22Rv1 (cell line): ENCODE measurements at regions not wholly inside any gene's neighbourhood (a gene's known extent, or its start where the extent isn't known, plus 50 kb on each side); places are given as distances from the start of the nearest gene placed in this dataset.

Experiments
- ZFX ChIP-seq: fragments of 450-650 bp; IDR thresholded peaks from 2 replicates; pipeline ENCODE4 v1.6.1; 2017; ENCODE audit warnings: antibody characterized with exemption, borderline replicate concordance
- TF ChIP-seq, protein P1 (sequence below): fragments of 450-650 bp; IDR thresholded peaks from 2 replicates; pipeline ENCODE4 v1.5.1; 2017; ENCODE audit warnings: mild to moderate bottlenecking

DNA sequence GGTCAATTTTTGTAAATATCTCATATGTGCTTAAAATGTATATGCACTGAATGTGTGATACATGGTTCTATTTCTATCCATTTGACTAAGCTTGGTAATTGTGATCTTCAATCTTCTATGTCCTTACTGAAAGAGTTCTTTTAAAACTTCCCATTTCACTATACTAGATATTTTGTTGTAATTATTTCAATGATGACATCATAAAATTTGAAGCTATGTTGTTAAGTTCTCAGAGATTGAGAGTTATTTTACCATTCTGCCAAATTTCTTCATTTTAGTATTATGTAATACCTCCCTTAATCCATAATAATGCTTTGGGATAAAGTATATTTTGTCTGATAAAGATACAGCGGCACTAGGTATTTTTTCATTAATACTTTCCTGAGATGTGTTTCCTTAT is 1307.3 kb downstream of the RPA4 start:
- TF ChIP-seq, protein P1, sequence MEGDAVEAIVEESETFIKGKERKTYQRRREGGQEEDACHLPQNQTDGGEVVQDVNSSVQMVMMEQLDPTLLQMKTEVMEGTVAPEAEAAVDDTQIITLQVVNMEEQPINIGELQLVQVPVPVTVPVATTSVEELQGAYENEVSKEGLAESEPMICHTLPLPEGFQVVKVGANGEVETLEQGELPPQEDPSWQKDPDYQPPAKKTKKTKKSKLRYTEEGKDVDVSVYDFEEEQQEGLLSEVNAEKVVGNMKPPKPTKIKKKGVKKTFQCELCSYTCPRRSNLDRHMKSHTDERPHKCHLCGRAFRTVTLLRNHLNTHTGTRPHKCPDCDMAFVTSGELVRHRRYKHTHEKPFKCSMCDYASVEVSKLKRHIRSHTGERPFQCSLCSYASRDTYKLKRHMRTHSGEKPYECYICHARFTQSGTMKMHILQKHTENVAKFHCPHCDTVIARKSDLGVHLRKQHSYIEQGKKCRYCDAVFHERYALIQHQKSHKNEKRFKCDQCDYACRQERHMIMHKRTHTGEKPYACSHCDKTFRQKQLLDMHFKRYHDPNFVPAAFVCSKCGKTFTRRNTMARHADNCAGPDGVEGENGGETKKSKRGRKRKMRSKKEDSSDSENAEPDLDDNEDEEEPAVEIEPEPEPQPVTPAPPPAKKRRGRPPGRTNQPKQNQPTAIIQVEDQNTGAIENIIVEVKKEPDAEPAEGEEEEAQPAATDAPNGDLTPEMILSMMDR = no peak
- TF ChIP-seq ZFX = no peak
